Suprapubic skin (tissue), 4 donors: ENCODE measurements at regions not wholly inside any gene's neighbourhood (a gene's known extent, or its start where the extent isn't known, plus 50 kb on each side); places are given as distances from the start of the nearest gene placed in this dataset.

Experiments used
- EP300 ChIP-seq: sonication (generic); formaldehyde crosslinking; IDR thresholded peaks from one replicate; pipeline ENCODE4 v1.6.1; 2017; ENCODE audit warnings: antibody characterized with exemption
- POLR2AphosphoS5 ChIP-seq, 3 donors: sonication (generic); formaldehyde crosslinking; IDR thresholded peaks; one replicate each; pipeline ENCODE4 v1.6.1; 2017; ENCODE audit warnings: antibody characterized with exemption in 3 of 3
- TF ChIP-seq, protein P1 (sequence below), 2 donors: fragments of 200-600 bp in 1 of 2; fragments of 450-650 bp in 1 of 2; sonication (generic) in 1 of 2; IDR thresholded peaks; one replicate each; pipeline ENCODE4 v1.5.1; 2016 to 2019; ENCODE audit warnings: antibody characterized with exemption in 2 of 2, mild to moderate bottlenecking in 1 of 2, moderate library complexity in 1 of 2

DNA sequence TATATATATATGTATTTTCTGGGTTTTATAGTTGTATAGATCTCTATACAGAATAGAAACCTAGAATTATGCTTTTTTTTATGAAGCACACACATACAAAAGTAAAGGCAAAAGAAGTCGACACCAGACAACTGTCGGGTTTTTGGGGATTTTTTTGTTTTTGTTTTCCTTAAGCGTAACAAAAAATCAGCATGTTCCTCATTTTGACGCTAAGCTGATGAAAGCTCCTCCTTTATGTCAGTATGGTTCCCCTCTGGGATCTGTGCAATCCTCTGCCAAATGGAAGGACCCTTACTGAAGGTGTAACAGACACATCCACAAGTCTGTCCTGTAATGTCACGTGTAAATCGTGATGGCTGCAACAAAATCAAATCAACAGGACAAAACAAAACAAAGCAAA, 226.2 kb downstream of the RHOU start:
- TF ChIP-seq, protein P1, sequence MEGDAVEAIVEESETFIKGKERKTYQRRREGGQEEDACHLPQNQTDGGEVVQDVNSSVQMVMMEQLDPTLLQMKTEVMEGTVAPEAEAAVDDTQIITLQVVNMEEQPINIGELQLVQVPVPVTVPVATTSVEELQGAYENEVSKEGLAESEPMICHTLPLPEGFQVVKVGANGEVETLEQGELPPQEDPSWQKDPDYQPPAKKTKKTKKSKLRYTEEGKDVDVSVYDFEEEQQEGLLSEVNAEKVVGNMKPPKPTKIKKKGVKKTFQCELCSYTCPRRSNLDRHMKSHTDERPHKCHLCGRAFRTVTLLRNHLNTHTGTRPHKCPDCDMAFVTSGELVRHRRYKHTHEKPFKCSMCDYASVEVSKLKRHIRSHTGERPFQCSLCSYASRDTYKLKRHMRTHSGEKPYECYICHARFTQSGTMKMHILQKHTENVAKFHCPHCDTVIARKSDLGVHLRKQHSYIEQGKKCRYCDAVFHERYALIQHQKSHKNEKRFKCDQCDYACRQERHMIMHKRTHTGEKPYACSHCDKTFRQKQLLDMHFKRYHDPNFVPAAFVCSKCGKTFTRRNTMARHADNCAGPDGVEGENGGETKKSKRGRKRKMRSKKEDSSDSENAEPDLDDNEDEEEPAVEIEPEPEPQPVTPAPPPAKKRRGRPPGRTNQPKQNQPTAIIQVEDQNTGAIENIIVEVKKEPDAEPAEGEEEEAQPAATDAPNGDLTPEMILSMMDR (IDR thresholded peaks at IDR 0.05): no peak
- TF ChIP-seq POLR2AphosphoS5 (IDR thresholded peaks at IDR 0.05): no peak
- TF ChIP-seq EP300: no peak
